Keratinocyte (primary cell): ENCODE measurements at regions not wholly inside any gene's neighbourhood (a gene's known extent, or its start where the extent isn't known, plus 50 kb on each side); places are given as distances from the start of the nearest gene placed in this dataset.

Experiments
- DNase-seq: peaks from one replicate; pipeline ENCODE4 v3.0.0-alpha.2; 2011; ENCODE audit warnings: low read depth, missing footprints, low spot score
- FAIRE-seq: peaks from 2 replicates; lab custom pipeline; 2011; peaks lifted over from hg19 to GRCh38; lab: Jason Lieb, UNC
- H2AFZ ChIP-seq: 2 replicates; pipeline ENCODE4 v1.6.0; 2012; ENCODE audit warnings: low read length, control low read depth, inconsistent platforms; ENCODE audit not compliant: control insufficient read depth
- H3K27ac ChIP-seq: 2 replicates; pipeline ENCODE4 v1.5.1; 2011; ENCODE audit warnings: low read length; ENCODE audit not compliant: control insufficient read depth, insufficient read depth
- H3K27me3 ChIP-seq: 3 replicates; pipeline ENCODE4 v1.6.0; 2011; ENCODE audit warnings: low read length; ENCODE audit not compliant: control insufficient read depth, insufficient read depth; ENCODE audit errors: extremely low read depth
- H3K36me3 ChIP-seq, 2 experiments: 2 replicates in 1 of 2; 3 replicates in 1 of 2; pipeline ENCODE4 v1.5.1; 2011; ENCODE audit warnings: low read length in 2 of 2, mild to moderate bottlenecking in 1 of 2; ENCODE audit not compliant: control insufficient read depth in 2 of 2, insufficient read depth in 2 of 2; ENCODE audit errors: extremely low read depth in 1 of 2
- H3K4me1 ChIP-seq: 3 replicates; pipeline ENCODE4 v1.5.1; 2011; ENCODE audit warnings: low read length; ENCODE audit not compliant: control insufficient read depth, insufficient read depth; ENCODE audit errors: extremely low read depth
- H3K4me2 ChIP-seq: 3 replicates; pipeline ENCODE4 v1.6.0; 2011; ENCODE audit warnings: low read depth, low read length; ENCODE audit not compliant: control insufficient read depth, insufficient read depth; ENCODE audit errors: extremely low read depth
- H3K4me3 ChIP-seq, 3 experiments: fragments of 200-600 bp in 1 of 3; sonication (generic) in 1 of 3; 2 replicates in 2 of 3; 3 replicates in 1 of 3; pipeline ENCODE4 v1.5.1; 2011 to 2016; ENCODE audit warnings: low read length in 3 of 3, mild to moderate bottlenecking in 3 of 3, control low read depth in 2 of 3, inconsistent platforms in 1 of 3, low read depth in 1 of 3, mixed read lengths in 1 of 3, mixed run types in 1 of 3, moderate library complexity in 1 of 3; ENCODE audit not compliant: control insufficient read depth in 2 of 3, insufficient read depth in 2 of 3; ENCODE audit errors: extremely low read depth in 1 of 3
- H3K79me2 ChIP-seq: 2 replicates; pipeline ENCODE4 v1.6.0; 2012; ENCODE audit warnings: low read length; ENCODE audit not compliant: control insufficient read depth, insufficient read depth
- H3K9ac ChIP-seq: 3 replicates; pipeline ENCODE4 v1.6.0; 2011; ENCODE audit warnings: low read length; ENCODE audit not compliant: control insufficient read depth, insufficient read depth; ENCODE audit errors: extremely low read depth
- H3K9me1 ChIP-seq: 3 replicates; pipeline ENCODE4 v1.6.0; 2011; ENCODE audit warnings: low read length; ENCODE audit not compliant: control insufficient read depth, insufficient read depth; ENCODE audit errors: extremely low read depth
- H3K9me3 ChIP-seq: 2 replicates; pipeline ENCODE4 v1.5.1; 2012; ENCODE audit warnings: low read depth, low read length; ENCODE audit not compliant: control insufficient read depth
- H4K20me1 ChIP-seq: 3 replicates; pipeline ENCODE4 v1.6.0; 2011; ENCODE audit warnings: low read length; ENCODE audit not compliant: control insufficient read depth, insufficient read depth; ENCODE audit errors: extremely low read depth
- EZH2 ChIP-seq: IDR thresholded peaks from one replicate; pipeline ENCODE4 v1.6.1; 2012; ENCODE audit warnings: inconsistent platforms, mild to moderate bottlenecking, low read length, moderate library complexity
- dilution Hi-C: fragments of 300-500 bp; cut with MboI; formaldehyde crosslinking; loops from one replicate; pipeline ENCODE4 v1.7.0; 2020; ENCODE audit warnings: low sequenced_read_pairs; ENCODE audit not compliant: extremely low pct_ligation_motif_present
- TF ChIP-seq, protein P1 (sequence below), 3 experiments: IDR thresholded peaks in 1 of 3; conservative IDR thresholded peaks in 1 of 3; optimal IDR thresholded peaks in 1 of 3; 2 replicates in 2 of 3; 3 replicates in 1 of 3; pipeline versions ENCODE3 to v1.5.1; 2011; ENCODE audit warnings: low read length in 3 of 3, mild to moderate bottlenecking in 3 of 3, moderate library complexity in 2 of 3, control low read depth in 1 of 3, inconsistent platforms in 1 of 3; ENCODE audit not compliant: insufficient read depth in 2 of 3; ENCODE audit errors: extremely low read depth in 1 of 3

DNA sequence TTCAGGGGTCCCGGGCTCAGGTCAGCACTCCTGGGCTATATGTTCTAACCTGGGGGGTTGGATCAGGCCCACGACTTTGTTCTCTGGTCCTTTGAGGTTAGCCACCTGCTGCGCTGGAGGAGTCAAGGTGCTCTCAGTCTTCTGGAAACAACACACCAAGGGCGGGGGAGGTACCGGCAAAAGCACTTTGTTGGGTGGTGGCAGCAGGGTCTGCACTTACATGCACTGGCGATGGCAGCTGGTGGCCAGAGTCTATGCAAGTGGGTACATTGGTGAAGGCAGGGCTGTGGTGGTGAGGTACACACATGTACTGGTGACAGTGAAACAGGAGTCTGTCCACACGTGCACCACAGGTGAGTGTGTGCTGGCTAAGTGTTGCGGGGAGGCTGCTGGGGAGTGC is 194.2 kb upstream of the MAGI2 start:
- no peak for FAIRE-seq
- no peaks in the 10 kb centered on the region for H3K27me3 ChIP-seq

DNA sequence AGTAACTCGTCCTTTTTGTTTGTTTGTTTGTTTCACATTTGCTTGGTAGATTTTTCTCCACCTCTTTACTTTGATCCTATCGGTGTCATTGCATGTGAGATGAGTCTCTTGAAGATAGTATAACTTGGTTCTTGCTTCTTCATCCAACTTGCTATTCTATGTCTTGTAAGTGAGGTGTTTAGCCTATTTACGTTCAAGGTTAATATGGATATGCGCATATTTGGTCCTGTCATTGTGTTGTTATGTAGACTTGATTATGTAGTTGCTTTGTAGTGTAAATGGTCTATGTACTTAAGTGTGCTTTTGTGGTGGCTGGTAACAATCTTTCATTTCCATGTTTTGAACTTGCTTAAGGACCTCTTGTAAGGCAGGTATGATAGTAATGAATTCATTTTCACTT is 192.8 kb upstream of the MAGI2 start:
- dilution Hi-C loops, result no loop called here
- Histone ChIP-seq H3K27ac (no peak overlapping the region), H2AFZ (no peak overlapping the region), H3K27me3 (no peaks in the 10 kb centered on the region), H3K36me3 (no peaks in the 10 kb centered on the region), H3K9me1 (no peaks in the 10 kb centered on the region), H3K9me3 (no peaks in the 10 kb centered on the region), H3K79me2 (no peaks in the 10 kb centered on the region), H3K4me3 (no peak overlapping the region), H3K9ac (no peak overlapping the region), H4K20me1 (no peaks in the 10 kb centered on the region), H3K4me2 (no peak overlapping the region), H3K4me1 (no peaks in the 10 kb centered on the region)
- no peak for FAIRE-seq
- DNase-seq, result no peak
- TF ChIP-seq, protein P1, sequence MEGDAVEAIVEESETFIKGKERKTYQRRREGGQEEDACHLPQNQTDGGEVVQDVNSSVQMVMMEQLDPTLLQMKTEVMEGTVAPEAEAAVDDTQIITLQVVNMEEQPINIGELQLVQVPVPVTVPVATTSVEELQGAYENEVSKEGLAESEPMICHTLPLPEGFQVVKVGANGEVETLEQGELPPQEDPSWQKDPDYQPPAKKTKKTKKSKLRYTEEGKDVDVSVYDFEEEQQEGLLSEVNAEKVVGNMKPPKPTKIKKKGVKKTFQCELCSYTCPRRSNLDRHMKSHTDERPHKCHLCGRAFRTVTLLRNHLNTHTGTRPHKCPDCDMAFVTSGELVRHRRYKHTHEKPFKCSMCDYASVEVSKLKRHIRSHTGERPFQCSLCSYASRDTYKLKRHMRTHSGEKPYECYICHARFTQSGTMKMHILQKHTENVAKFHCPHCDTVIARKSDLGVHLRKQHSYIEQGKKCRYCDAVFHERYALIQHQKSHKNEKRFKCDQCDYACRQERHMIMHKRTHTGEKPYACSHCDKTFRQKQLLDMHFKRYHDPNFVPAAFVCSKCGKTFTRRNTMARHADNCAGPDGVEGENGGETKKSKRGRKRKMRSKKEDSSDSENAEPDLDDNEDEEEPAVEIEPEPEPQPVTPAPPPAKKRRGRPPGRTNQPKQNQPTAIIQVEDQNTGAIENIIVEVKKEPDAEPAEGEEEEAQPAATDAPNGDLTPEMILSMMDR (optimal IDR thresholded peaks at IDR 0.05 in 1 of 3, IDR thresholded peaks at IDR 0.05 in 1 of 3, conservative IDR thresholded peaks at IDR 0.05 in 1 of 3; ENCODE audit: extremely low read depth in 1 of 3, insufficient read depth in 2 of 3, low read length in 3 of 3), result no peak
- TF ChIP-seq EZH2, result no peak

More for the DNA sequence above, 194.2 kb upstream of the MAGI2 start:
- no peaks in the 10 kb centered on the region for H3K4me1 ChIP-seq
- no peaks in the 10 kb centered on the region for H3K79me2 ChIP-seq
- DNase-seq, result no peak
- TF ChIP-seq EZH2, result no peak
- TF ChIP-seq, protein P1 (optimal IDR thresholded peaks at IDR 0.05 in 1 of 3, IDR thresholded peaks at IDR 0.05 in 1 of 3, conservative IDR thresholded peaks at IDR 0.05 in 1 of 3; ENCODE audit: extremely low read depth in 1 of 3, insufficient read depth in 2 of 3, low read length in 3 of 3), result no peak
- no peak overlapping the region for H3K27ac ChIP-seq
- no peak overlapping the region for H3K4me3 ChIP-seq
- no peak overlapping the region for H3K4me2 ChIP-seq
- no peaks in the 10 kb centered on the region for H3K9me3 ChIP-seq
- no peaks in the 10 kb centered on the region for H4K20me1 ChIP-seq
- no peak overlapping the region for H3K9ac ChIP-seq
- dilution Hi-C loops, result no loop called here
- H3K9me1 ChIP-seq, result no peaks in the 10 kb centered on the region
- H3K36me3 ChIP-seq, result no peaks in the 10 kb centered on the region
- H2AFZ ChIP-seq, result no peak overlapping the region
